IMR-90 (cell line): ENCODE measurements at regions not wholly inside any gene's neighbourhood (a gene's known extent, or its start where the extent isn't known, plus 50 kb on each side); places are given as distances from the start of the nearest gene placed in this dataset.

Experiments used
- ATAC-seq: fragments of 200-7000 bp; cut with Tn5 transposase; 2 replicates; pipeline ENCODE4 v1.9.1; 2020; ENCODE audit warnings: low read depth, mild to moderate bottlenecking, moderate library complexity
- BruUV-seq: library from RNA; stranded (reverse); fragments of 400-500 nt; replicated peaks from 2 replicates; lab custom pipeline; 2021; lab: Mats Ljungman, UMichigan
- CTCF ChIA-PET: fragments of 300-600 bp; formaldehyde crosslinking; extraction: SDS; loops from one replicate; lab custom pipeline; 2021; ENCODE audit warnings: antibody characterized with exemption; lab: Yijun Ruan, JAX
- POLR2A ChIA-PET: fragments of 300-600 bp; sonication (Branson Sonifier 250); formaldehyde crosslinking; loops from one replicate; lab custom pipeline; 2022; ENCODE audit warnings: antibody characterized with exemption; ENCODE audit not compliant: unreplicated experiment; lab: Charles Lee
- DNase-seq: peaks from one replicate; pipeline ENCODE4 v3.0.0; 2013
- H2AFZ ChIP-seq: replicated peaks from 2 replicates; pipeline ENCODE3; 2013; ENCODE audit warnings: low read length, mild to moderate bottlenecking; ENCODE audit not compliant: poor library complexity
- H2AK5ac ChIP-seq: 2 replicates; pipeline ENCODE4 v1.6.1; 2013; ENCODE audit warnings: low read depth, low read length, inconsistent platforms
- H2AK9ac ChIP-seq: replicated peaks from 2 replicates; pipeline ENCODE3; 2013; ENCODE audit warnings: mild to moderate bottlenecking, low read depth, low read length, moderate library complexity; ENCODE audit not compliant: poor library complexity
- H2BK120ac ChIP-seq: 2 replicates; pipeline ENCODE4 v1.6.1; 2013; ENCODE audit warnings: low read depth, low read length, inconsistent platforms
- H2BK15ac ChIP-seq: 3 replicates; pipeline ENCODE4 v1.6.1; 2013; ENCODE audit warnings: low read depth, low read length, inconsistent platforms
- H2BK20ac ChIP-seq: 2 replicates; pipeline ENCODE4 v1.6.1; 2013; ENCODE audit warnings: low read depth, mild to moderate bottlenecking, inconsistent platforms, low read length, moderate library complexity
- H2BK5ac ChIP-seq: 2 replicates; pipeline ENCODE4 v1.6.1; 2013; ENCODE audit warnings: mild to moderate bottlenecking, low read depth, low read length, inconsistent platforms; ENCODE audit not compliant: poor library complexity, severe bottlenecking
- H3K14ac ChIP-seq: replicated peaks from 2 replicates; pipeline ENCODE4 v1.6.1; 2013; ENCODE audit warnings: low read depth, low read length, inconsistent platforms
- H3K18ac ChIP-seq: 2 replicates; pipeline ENCODE4 v1.6.1; 2013; ENCODE audit warnings: low read depth, low read length, control low read depth
- H3K23ac ChIP-seq: 2 replicates; pipeline ENCODE4 v1.6.1; 2013; ENCODE audit warnings: low read depth, low read length, inconsistent platforms
- H3K27ac ChIP-seq: 2 replicates; pipeline ENCODE4 v1.5.1; 2013; ENCODE audit warnings: mild to moderate bottlenecking, control low read depth, low read length; ENCODE audit not compliant: insufficient read depth
- H3K27me3 ChIP-seq: 2 replicates; pipeline ENCODE4 v1.6.1; 2013; ENCODE audit warnings: low read length; ENCODE audit not compliant: control insufficient read depth, insufficient read depth
- H3K36me3 ChIP-seq: 2 replicates; pipeline ENCODE4 v1.6.1; 2013; ENCODE audit warnings: low read length, mixed read lengths; ENCODE audit not compliant: control insufficient read depth, insufficient read depth
- H3K4ac ChIP-seq: 2 replicates; pipeline ENCODE4 v1.6.1; 2013; ENCODE audit warnings: low read depth, low read length, inconsistent platforms
- H3K4me1 ChIP-seq: 2 replicates; pipeline ENCODE4 v1.6.1; 2013; ENCODE audit warnings: low read length, mixed read lengths; ENCODE audit not compliant: control insufficient read depth, insufficient read depth
- H3K4me2 ChIP-seq: 2 replicates; pipeline ENCODE4 v1.6.1; 2013; ENCODE audit warnings: low read depth, mild to moderate bottlenecking, control low read depth, low read length, moderate library complexity
- H3K4me3 ChIP-seq: 2 replicates; pipeline ENCODE4 v1.5.1; 2013; ENCODE audit warnings: low read depth, mild to moderate bottlenecking, control low read depth, low read length, moderate library complexity; ENCODE audit not compliant: insufficient read depth
- H3K56ac ChIP-seq: 2 replicates; pipeline ENCODE4 v1.6.1; 2013; ENCODE audit warnings: low read length, inconsistent platforms; ENCODE audit not compliant: insufficient read depth; ENCODE audit errors: extremely low read depth
- H3K79me1 ChIP-seq, 2 experiments: 2 replicates each; pipeline ENCODE4 v1.6.1; 2013; ENCODE audit warnings: low read length in 2 of 2, inconsistent platforms in 1 of 2, low read depth in 1 of 2
- H3K9ac ChIP-seq: 2 replicates; pipeline ENCODE4 v1.6.1; 2013; ENCODE audit warnings: low read depth, low read length, control low read depth
- H3K9me1 ChIP-seq: 2 replicates; pipeline ENCODE4 v1.6.1; 2013; ENCODE audit warnings: low read length, inconsistent platforms; ENCODE audit not compliant: insufficient read depth
- H3K9me3 ChIP-seq: 2 replicates; pipeline ENCODE4 v1.6.1; 2013; ENCODE audit warnings: low read length; ENCODE audit not compliant: control insufficient read depth, insufficient read depth
- H4K20me1 ChIP-seq: 2 replicates; pipeline ENCODE4 v1.6.1; 2013; ENCODE audit warnings: low read length, inconsistent platforms; ENCODE audit not compliant: insufficient read depth
- H4K5ac ChIP-seq: 2 replicates; pipeline ENCODE4 v1.6.1; 2013; ENCODE audit warnings: mild to moderate bottlenecking, low read depth, low read length, control low read depth
- H4K8ac ChIP-seq, 2 experiments: 2 replicates each; pipeline ENCODE4 v1.6.1; 2013; ENCODE audit warnings: low read depth in 2 of 2, low read length in 2 of 2, control low read depth in 1 of 2, inconsistent platforms in 1 of 2
- H4K91ac ChIP-seq: 2 replicates; pipeline ENCODE4 v1.6.1; 2013; ENCODE audit warnings: low read depth, low read length, inconsistent platforms; ENCODE audit not compliant: insufficient read depth
- BHLHE40 ChIP-seq: fragments of 150-350 bp; IDR thresholded peaks from 2 replicates; pipeline ENCODE4 v1.6.1; 2016; ENCODE audit warnings: mild to moderate bottlenecking, low read depth, low read length
- CEBPB ChIP-seq: IDR thresholded peaks from 2 replicates; pipeline ENCODE4 v1.6.1; 2012; ENCODE audit warnings: low read depth, low read length, improper control_type of control experiment
- CTCF ChIP-seq: conservative IDR thresholded peaks from 2 replicates; pipeline ENCODE4 v1.5.1; 2012; ENCODE audit warnings: mild to moderate bottlenecking, low read depth, low read length, improper control_type of control experiment
- ELK1 ChIP-seq: fragments of 150-350 bp; IDR thresholded peaks from 2 replicates; pipeline ENCODE4 v1.6.1; 2016; ENCODE audit warnings: low read depth, mild to moderate bottlenecking, low read length, moderate library complexity, borderline replicate concordance
- FOS ChIP-seq: fragments of 150-350 bp; IDR thresholded peaks from 2 replicates; pipeline ENCODE4 v1.6.1; 2016; ENCODE audit warnings: low read depth, low read length
- MAFK ChIP-seq: IDR thresholded peaks from 2 replicates; pipeline ENCODE4 v1.6.1; 2012; ENCODE audit warnings: low read depth, low read length, improper control_type of control experiment
- MXI1 ChIP-seq: IDR thresholded peaks from 2 replicates; pipeline ENCODE4 v1.6.1; 2012; ENCODE audit warnings: low read depth, mild to moderate bottlenecking, low read length, moderate library complexity, borderline replicate concordance
- NFE2L2 ChIP-seq: fragments of 150-350 bp; IDR thresholded peaks from 2 replicates; pipeline ENCODE4 v1.6.1; 2016; ENCODE audit warnings: low read depth, mild to moderate bottlenecking, low read length
- RAD21 ChIP-seq: IDR thresholded peaks from 2 replicates; pipeline ENCODE4 v1.6.1; 2012; ENCODE audit warnings: low read length, improper control_type of control experiment
- RCOR1 ChIP-seq: IDR thresholded peaks from 2 replicates; pipeline ENCODE4 v1.6.1; 2012; ENCODE audit warnings: mild to moderate bottlenecking, low read length, improper control_type of control experiment; ENCODE audit not compliant: insufficient replicate concordance
- RFX5 ChIP-seq: IDR thresholded peaks from 2 replicates; pipeline ENCODE4 v1.8.0; 2012; ENCODE audit warnings: low read depth, mild to moderate bottlenecking, low read length, moderate library complexity
- SMC3 ChIP-seq: fragments of 150-350 bp; IDR thresholded peaks from 2 replicates; pipeline ENCODE4 v1.6.1; 2016; ENCODE audit warnings: low read depth, mild to moderate bottlenecking, antibody characterized with exemption, low read length, moderate library complexity
- WGBS, 2 experiments: methylation state at CpG; one replicate each; pipeline versions ENCODE4 v1.1.5 to v1.1.7; 2013; ENCODE audit warnings: missing lambda C conversion rate in 2 of 2; ENCODE audit not compliant: insufficient read length in 1 of 2; ENCODE audit errors: extremely low coverage in 2 of 2; 5-methylcytosine and 5-hydroxymethylcytosine counted together
- dilution Hi-C: fragments of 300-500 bp; cut with HindIII; formaldehyde crosslinking; loops from one replicate; pipeline ENCODE4 v1.14.3; 2018; ENCODE audit warnings: low sequenced_read_pairs; ENCODE audit not compliant: unreplicated experiment
- in situ Hi-C: fragments of 300-500 bp; cut with MboI; formaldehyde crosslinking; loops from 3 replicates; pipeline ENCODE4 v1.14.3; 2019; ENCODE audit warnings: low sequenced_read_pairs, inconsistent platforms, mixed read lengths
- intact Hi-C: fragments of 100-400 bp; cut with micrococcal nuclease; formaldehyde crosslinking; loops from 2 replicates; pipeline ENCODE4 v1.10.0; 2022
- TF ChIP-seq, protein P1 (sequence below): fragments of 150-350 bp; IDR thresholded peaks from 2 replicates; pipeline ENCODE4 v1.6.1; 2017; ENCODE audit warnings: mild to moderate bottlenecking, antibody characterized with exemption, low read length, low read depth

DNA sequence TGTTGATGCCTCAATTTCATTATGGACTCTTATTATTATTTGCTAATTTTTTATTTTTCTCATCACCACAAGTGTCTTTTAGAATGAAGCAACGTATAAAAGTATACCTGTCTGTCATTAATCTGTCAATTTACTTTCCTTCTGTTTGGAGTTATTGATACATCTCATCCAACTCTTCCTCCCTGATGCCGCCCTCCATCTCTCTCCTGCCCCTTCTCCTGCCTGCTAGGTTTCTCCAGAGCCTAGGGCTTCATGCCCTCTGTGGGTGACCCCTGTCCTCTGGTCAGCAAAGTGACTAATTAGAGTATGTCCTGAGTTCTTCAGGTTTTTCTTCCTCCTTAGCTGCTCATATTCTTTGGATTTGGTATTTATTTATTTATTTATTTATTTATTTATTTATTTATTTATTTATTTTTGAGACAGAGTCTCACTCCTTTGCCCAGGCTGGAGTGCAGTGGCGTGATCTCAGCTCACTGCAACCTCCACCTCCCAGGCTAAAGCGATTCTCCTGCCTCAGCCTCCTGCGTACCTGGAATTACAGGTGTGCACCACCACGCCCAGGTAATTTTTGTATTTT, 162.5 kb upstream of the MYCN start:
- H3K4me1 ChIP-seq = no peaks in the 10 kb centered on the region
- H3K9ac ChIP-seq = no peak overlapping the region
- no peak overlapping the region for H3K14ac ChIP-seq
- H3K9me1 ChIP-seq = no peaks in the 10 kb centered on the region
- no peak overlapping the region for H3K4ac ChIP-seq
- H3K79me1 ChIP-seq = no peaks in the 10 kb centered on the region
- no peak overlapping the region for H2BK5ac ChIP-seq
- no peak overlapping the region for H3K27ac ChIP-seq
- no peak overlapping the region for H2BK15ac ChIP-seq
- no peak overlapping the region for H3K18ac ChIP-seq
- no CpG with 5 or more reads among the region's 6 CpGs for WGBS, 2 experiments
- no peak for ATAC-seq
- H2BK120ac ChIP-seq = no peak overlapping the region
- DNase-seq = no peak
- BruUV-seq = no TSS peak
- no peak overlapping the region for H3K4me2 ChIP-seq
- H3K9me3 ChIP-seq = peaks cover 13% of the 10 kb centered on the region
- H3K56ac ChIP-seq = no peak overlapping the region
- H3K36me3 ChIP-seq = no peaks in the 10 kb centered on the region
- ChIA-PET POLR2A (no interaction called here), CTCF (no interaction called here)
- H4K20me1 ChIP-seq = no peaks in the 10 kb centered on the region
- TF ChIP-seq CEBPB (no peak), NFE2L2 (no peak), SMC3 (no peak), MXI1 (no peak), MAFK (no peak), RAD21 (no peak), BHLHE40 (no peak), ELK1 (no peak), RCOR1 (no peak), FOS (no peak), CTCF (no peak), RFX5 (no peak)
- TF ChIP-seq, protein P1, sequence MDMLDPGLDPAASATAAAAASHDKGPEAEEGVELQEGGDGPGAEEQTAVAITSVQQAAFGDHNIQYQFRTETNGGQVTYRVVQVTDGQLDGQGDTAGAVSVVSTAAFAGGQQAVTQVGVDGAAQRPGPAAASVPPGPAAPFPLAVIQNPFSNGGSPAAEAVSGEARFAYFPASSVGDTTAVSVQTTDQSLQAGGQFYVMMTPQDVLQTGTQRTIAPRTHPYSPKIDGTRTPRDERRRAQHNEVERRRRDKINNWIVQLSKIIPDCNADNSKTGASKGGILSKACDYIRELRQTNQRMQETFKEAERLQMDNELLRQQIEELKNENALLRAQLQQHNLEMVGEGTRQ = no peak
- no peak overlapping the region for H3K4me3 ChIP-seq
- intact Hi-C loops = no loop called here
- dilution Hi-C loops = no loop called here
- H3K23ac ChIP-seq = no peak overlapping the region
- no peaks in the 10 kb centered on the region for H3K27me3 ChIP-seq
- no peak overlapping the region for H4K91ac ChIP-seq
- in situ Hi-C loops = no loop called here
- no peak overlapping the region for H2AK9ac ChIP-seq
- H4K5ac ChIP-seq = no peak overlapping the region
- no peak overlapping the region for H4K8ac ChIP-seq
- H2BK20ac ChIP-seq = no peak overlapping the region
- H2AK5ac ChIP-seq = no peak overlapping the region
- H2AFZ ChIP-seq = no peak overlapping the region
